GM19043 (cell line): ENCODE measurements at regions not wholly inside any gene's neighbourhood (a gene's known extent, or its start where the extent isn't known, plus 50 kb on each side); places are given as distances from the start of the nearest gene placed in this dataset.

Experiments used
- ATAC-seq: cut with Tn5 transposase; IDR thresholded peaks from one replicate; pipeline ENCODE4 v1.9.1; 2021; ENCODE audit warnings: low read depth; ENCODE audit not compliant: unreplicated experiment

GRCh38 chr2:173419506-173419905, 64.8 kb downstream of the CDCA7 start:
- no peak for ATAC-seq

GRCh38 chr2:173424886-173425285, 70.2 kb downstream of the CDCA7 start:
- ATAC-seq: no peak

GRCh38 chr2:173427887-173428668, 73.4 kb downstream of the CDCA7 start:
- ATAC-seq: no peak

GRCh38 chr2:173431191-173431590, 76.5 kb downstream of the CDCA7 start:
- ATAC-seq: no peak

- ATAC-seq: no peak
These were observed 77.5 kb downstream of the CDCA7 start for GRCh38 chr2:173432049-173432754.

- ATAC-seq: no peak
These were observed 80.3 kb downstream of the CDCA7 start for GRCh38 chr2:173434762-173435569.

- no peak for ATAC-seq
These were observed 80.9 kb downstream of the CDCA7 start for GRCh38 chr2:173435574-173435973.

- ATAC-seq: no peak
These were observed 81.4 kb downstream of the CDCA7 start for GRCh38 chr2:173436088-173436487.

GRCh38 chr2:173441222-173441621, 86.5 kb downstream of the CDCA7 start:
- ATAC-seq: no peak

- no peak for ATAC-seq
These were observed 87.9 kb downstream of the CDCA7 start for GRCh38 chr2:173442542-173442941.

GRCh38 chr2:173446722-173447121, 92.0 kb downstream of the CDCA7 start:
- ATAC-seq: no peak

- peak; percentile 80 for ATAC-seq
These were observed 94.3 kb downstream of the CDCA7 start for GRCh38 chr2:173448938-173449471.

- no peak for ATAC-seq
These were observed 96.4 kb downstream of the CDCA7 start for GRCh38 chr2:173451118-173451517.

- no peak for ATAC-seq
These were observed 97.3 kb downstream of the CDCA7 start for GRCh38 chr2:173451941-173452340.

GRCh38 chr2:173452416-173452815, 97.7 kb downstream of the CDCA7 start:
- no peak for ATAC-seq

GRCh38 chr2:173456960-173457359, 102.3 kb downstream of the CDCA7 start:
- no peak for ATAC-seq

- no peak for ATAC-seq
These were observed 102.7 kb downstream of the CDCA7 start for GRCh38 chr2:173457366-173457765.

GRCh38 chr2:173458991-173459780, 104.5 kb downstream of the CDCA7 start:
- ATAC-seq: no peak

GRCh38 chr2:173462892-173463840, 108.5 kb downstream of the CDCA7 start:
- no peak for ATAC-seq
